Stimulated activated naive CD4-positive, alpha-beta T cell (primary cell): ENCODE measurements at regions not wholly inside any gene's neighbourhood (a gene's known extent, or its start where the extent isn't known, plus 50 kb on each side); places are given as distances from the start of the nearest gene placed in this dataset.

Source experiments
- DNase-seq, 6 experiments: peaks; one replicate each; lab custom pipeline; 2025; lab: John Stamatoyannopoulos, UW

DNA sequence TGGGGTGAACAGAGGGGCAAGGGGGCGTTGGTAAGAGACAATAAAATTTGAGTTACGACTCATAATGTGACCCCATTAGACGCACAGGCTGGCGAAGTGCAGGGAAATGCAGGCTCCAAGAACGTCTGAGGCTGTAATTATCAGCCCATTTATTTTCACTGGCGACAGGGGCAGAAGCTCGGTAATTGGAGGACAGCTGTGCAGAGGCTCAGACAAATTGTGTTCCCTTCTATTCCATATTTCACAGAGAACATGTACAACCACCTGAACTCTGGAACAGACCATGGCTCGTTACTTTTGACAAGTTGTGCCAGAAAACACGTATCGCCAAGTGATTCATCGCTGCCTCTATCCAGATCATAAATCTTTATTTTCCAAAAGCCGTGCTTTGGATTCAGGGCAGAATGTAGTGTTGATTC is 137.3 kb upstream of the FRMD4A start:
- no peak for DNase-seq

DNA sequence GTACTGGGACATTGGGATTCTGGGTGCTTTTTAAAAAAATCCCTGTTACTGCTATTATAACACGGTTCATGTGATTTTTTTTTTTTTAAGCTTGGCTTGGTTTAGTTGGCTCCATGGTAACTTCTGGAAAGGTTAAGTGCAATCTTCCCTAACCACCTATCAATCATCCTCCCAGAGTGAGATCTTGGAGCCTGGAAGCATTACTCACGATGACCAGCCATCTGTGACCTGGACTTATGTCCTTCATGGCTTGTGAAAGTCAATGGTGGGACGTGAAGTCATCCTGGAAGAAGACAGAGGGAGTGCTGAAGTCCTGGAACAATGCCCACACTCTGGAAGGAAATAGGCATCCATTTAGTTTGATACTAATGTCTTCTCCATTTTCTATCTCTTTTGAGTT is 135.5 kb upstream of the FRMD4A start:
- DNase-seq: no peak

DNA sequence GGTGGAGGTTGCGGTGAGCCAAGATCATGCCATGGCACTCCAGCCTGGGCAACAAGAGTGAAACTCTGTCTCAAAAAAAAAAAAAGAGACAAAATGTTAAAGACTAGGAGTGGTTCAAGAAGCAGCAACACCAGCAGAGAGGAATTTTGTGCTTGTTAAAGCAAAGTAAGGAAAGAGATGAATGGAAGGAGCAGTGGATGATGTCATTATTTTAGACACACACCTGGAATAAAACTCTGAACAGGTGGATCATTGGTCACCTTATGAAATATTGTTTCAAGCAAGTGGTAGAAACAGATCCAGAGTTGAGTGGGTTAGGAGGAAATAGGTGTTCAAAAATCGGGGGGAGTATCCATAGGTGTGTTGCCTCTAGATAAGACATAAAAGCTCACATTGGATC is 129.7 kb upstream of the FRMD4A start:
- DNase-seq: no peak

DNA sequence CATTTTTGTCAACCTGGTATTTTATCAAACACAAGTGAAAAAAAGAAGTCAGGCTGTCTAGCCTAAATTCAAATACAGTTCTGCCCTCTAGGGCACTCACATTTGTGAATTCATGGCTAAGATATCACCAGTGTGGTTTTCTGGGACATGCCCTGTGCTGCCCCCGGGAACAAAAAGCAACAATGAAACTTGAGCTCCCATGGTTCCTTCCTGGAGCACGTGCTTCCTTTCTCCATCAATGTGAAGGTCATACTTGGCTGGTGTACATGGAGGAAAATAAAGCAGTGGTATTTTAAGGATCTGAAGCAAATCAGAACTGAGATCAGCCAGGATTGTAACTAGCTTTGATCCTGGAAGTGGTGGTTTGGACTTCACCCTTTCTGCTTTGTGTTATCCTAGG is 128.9 kb upstream of the FRMD4A start:
- no peak for DNase-seq

DNA sequence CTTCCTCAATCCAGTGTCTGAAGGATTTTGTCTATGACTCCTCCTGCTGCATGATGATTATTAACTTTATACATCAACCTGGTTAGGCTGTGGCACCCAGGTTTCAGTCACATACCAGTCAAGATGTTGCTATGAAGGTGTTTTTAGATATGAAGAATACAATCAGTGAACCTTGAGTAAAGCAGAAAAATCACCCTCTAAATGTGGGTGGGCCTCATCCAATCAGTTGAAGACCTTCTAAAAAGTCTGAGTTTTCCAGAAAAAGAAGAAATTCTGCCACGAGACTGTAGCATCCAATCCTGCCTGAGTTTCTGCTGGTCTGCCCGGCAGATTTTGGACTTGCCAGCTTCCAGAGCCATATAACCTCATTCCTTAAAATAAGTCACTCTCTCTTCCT is 126.1 kb upstream of the FRMD4A start:
- DNase-seq: no peak

DNA sequence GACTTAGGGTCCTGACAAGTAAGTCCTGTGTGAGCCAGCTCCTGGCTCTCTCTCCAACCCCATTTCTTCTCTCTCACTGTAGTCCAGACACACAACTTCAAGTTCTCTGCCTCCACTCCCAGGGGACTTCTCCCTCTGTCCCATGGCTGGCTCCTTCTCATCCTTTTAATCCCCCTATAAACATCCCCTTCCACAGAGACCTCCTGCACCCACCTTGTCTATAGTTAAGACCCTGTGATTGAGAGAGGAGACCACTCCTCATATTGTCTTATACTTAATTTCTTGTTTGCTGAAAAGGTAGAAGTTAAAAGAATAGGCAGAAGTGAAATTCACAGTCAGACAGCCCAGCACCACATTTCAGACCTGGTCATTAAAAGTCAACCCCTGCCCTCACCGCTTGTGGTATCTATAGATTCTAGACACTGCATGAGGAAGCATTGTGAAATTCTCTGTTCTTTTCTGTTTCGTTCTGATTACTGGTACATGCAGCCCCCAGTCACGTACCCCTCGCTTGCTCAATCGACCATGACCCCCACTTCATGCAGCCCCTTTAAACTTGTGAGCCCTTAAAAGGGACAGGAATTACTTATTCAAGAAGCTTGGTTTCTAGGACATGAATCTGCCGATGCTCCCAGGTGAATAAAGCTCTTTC is 125.6 kb upstream of the FRMD4A start:
- DNase-seq: no peak

DNA sequence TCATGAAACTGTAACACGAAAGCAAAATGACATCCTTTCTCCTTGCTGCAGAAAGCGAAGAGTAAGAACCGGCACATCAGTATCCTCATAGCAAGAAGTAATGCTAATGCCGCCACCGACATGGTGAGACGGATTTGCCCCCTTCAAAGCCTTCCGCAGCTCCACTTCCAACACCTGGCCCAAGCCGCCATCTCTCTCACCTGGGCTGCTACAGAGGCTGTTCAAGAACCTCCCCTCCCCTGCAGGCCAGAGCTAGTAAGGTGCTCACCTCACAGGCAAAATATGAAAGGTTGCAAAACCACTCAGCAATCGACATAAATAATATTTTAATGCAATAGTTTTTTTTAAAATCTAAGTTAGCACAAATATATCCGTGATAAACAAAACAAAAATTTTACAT is 123.9 kb upstream of the FRMD4A start:
- DNase-seq: no peak

DNA sequence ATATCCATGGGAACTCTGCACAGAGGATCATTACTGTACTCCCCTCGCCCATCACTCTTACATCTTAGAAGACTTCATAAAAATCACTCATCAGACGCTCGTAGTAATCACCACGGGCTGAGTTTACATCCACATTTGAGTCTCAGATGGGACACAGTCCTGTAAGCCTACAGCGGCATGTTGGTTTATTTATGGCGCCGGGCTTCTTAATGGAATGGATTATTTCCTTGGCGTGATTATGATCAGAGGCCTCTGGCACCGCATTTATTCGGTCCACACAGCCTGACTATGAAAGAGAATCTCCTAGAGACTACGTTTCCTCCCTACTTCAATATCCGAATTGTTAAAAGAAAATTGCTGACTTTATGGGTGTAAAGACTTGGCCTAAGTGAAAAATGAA is 123.5 kb upstream of the FRMD4A start:
- no peak for DNase-seq

DNA sequence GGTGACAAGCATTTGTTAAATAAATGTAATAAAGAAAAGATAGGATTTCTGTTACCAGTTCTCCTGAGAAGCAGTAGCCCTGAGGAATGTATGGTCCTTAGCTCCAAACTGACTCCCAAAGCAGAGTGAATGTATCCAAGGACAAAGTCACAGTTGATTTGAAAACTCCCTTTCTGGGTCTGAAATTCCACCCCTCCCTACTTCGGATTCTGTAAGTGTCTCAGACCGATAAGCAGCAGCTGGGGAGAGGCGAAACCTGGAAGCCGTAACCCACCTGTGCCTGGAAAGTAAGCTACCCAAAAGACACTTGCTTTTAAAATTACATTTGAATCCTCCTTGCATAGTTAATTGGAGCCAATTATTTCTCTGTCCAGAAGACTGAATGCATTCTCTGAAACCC is 122.9 kb upstream of the FRMD4A start:
- DNase-seq: no peak

DNA sequence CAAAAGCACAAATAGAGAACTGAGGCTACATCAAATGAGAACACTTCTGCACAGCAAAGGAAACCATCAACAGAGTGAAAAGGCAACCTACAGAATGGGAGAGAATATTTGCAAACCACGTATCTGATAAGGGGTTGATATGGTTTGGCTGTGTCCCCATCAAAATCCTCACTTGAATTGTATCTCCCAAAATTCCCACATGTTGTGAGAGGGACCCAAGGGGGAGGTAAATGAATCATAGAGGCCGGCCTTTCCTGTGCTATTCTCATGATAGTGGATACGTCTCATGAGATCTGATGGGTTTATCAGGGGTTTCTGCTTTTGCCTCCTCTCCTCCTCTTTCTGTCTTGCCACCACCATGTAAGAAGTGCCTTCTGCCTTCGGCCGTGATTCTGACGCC is 120.6 kb upstream of the FRMD4A start:
- DNase-seq: no peak

DNA sequence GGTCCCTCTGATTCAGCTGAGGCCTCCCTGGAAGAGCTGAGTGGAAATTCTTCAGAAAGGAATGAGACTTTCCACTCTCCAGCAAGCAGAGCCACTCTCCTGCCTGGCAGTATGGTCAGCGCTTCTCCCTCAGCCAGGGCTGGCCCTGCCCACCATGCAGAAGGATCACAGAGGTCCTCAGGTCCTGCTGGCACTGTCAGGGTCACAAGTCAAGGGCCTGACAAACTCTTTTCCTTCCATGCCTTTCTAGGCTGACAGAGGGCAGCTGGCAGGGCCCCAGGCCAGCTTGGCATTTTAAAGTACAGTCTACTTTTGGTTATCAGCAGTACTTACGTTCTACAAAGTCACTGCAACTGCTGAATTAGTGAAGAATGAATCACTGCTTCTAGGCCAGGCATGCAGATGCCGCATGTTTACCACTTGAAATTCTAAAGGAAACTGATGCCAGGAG is 119.3 kb upstream of the FRMD4A start:
- no peak for DNase-seq

DNA sequence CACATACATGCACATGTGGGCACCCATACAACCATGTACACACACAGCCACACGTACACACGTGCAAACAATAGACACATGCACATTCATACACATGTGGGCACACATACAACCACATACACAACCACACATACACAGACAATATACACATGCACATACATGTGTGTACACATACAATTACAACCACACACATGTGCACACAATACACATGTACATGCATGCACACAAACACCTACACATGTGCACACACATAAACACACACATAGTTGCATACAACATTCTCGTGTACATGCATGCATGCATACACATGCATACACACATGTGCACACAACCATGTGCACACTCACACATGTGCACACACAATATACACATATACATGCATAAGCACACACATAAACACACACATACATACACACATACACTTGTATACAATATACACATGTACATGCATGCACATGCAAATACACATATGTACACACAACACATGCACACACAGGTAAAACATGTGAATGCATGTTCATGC is 118.6 kb upstream of the FRMD4A start:
- DNase-seq: no peak

DNA sequence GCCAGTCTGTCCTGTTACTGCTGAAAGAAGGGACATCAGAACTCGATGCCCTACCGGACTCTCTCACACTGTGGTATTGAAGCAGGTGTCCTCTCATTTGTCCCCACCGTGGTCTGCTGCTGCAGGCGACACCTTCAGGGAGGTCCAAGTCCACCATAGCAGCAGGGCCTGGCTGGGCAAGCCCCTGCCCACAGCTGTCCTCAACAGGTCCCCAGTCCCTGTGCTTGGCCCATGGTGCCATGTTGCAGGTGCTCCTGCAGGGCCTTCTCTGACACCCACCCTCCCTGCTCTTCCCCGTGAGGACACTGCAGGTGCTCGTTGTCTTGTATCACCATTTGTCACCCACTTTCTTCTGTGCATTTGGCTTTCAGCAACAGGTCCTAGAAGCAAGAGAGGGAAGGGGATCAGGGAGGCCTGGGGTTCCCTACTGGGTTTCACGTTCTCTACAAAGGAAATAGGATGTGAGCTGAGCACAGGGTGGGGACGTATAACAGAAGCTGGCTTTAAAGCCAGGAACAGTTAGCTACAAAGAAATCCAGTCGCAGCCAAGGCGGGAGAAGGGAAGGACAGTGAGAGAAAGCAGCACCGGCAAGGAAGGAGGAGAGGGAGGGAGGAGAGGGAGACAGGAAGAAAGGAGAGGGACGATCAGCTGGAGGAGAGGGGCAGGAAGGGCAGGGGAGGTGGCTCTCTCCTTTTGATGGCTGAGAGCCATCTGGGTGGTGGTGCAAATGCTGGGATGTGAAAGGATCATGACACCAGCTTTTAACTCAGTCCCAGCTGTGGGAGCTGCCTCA is 117.7 kb upstream of the FRMD4A start:
- DNase-seq: no peak

DNA sequence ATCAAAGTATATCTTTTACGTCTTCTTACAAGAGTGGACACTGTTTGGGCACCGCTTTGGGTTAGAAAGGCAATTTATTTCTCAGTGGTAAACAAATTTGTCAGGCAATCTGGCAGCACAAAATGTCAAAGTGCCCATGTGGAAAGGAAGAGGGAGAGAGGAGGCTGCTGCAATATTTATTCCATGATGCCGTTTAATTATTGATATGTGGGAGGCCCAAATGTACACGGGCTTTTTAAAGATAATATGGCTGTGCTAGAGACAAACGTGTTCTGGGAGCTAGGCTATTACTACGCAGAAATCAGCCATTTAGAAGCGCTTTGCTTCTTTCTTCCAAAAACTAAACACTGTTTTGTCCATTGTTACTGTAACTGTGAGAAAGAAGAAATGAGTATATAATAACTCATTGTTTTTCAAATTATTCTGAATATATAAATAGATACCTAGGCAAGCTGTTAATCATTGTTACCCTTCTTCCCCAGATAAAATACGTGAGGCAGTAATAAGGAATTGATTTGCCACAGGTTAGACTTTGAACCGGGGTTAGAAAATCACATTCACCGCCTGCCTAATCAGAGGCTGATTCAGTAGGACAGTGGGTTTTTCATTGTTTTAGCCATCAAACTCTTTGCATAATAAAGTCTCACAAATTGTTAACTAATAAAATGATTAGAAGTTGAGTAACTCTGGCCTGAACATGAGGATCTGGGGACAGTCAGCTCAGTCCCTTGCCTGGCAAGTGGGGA is 116.5 kb upstream of the FRMD4A start:
- no peak for DNase-seq

DNA sequence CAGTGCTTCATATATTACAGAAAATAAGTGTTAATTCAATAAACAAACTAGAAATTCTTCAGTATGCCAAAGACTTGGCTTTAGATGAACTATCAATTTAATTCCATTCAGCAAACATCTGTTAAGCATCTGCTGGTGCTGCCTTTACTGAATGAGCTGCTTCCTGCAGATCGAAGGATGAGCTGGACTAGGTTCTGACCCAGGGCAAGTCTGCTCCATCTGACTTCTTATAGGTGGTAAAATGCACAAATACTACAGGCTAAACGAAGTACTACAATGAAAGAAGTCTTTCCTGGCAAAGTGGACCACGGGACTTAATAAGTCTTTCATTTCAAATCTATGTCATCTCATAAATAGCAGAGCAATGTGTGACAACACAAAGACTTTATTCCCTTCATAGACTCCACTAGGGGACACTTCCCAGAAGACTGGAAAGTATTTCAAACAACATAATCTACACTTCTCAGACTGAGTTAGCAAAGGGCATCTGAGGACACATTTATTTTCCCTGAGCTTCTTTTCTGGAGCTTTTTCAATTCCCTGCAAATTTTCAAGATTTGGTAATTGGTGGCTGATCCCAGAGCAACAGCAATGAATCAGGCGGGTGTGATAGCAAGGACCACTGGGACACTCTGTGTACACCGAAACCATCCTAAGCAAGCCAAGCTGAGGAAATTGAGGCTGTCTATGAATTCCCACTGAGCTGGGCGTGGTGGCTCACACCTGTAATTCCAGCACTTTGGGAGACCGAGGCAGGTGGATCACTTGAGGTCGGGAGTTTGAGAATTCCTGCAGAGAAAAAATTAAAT is 108.9 kb upstream of the FRMD4A start:
- DNase-seq: no peak

DNA sequence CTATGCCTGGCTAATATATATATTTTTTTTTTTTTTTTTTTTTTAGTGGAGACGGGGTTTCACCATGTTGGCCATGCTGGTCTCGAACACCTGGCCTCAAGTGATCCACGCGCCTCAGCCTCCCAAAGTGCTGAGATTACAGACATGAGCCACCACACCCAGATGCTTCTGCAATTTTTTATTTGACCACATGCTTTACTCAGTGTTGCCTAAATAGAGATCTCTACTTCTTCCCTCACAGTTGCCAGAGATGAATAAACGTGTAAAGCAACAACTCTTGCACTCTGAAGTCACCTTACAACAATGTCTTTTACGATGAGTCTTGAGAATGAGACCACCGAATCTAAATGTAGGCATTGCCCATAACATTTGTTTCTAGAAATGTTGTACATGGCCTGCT is 107.9 kb upstream of the FRMD4A start:
- no peak for DNase-seq

DNA sequence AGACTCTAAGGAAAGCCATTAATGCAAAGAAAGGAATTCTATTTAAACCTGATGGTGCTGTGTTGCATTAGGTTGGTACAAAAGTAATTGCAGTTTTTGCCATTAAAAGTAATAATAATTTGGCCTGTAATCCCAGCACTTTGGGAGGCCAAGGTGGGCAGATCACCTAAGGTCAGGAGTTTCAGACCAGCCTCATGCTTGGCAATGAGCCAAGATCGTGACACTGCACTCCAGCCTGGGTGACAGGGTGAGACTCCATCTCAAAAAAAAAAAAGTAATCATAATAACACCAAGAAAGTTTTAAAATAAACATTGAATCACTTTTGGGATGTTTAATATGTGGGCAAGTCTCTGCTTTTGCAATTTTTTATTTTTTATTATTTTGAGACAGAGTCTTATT is 107.3 kb upstream of the FRMD4A start:
- DNase-seq: no peak

DNA sequence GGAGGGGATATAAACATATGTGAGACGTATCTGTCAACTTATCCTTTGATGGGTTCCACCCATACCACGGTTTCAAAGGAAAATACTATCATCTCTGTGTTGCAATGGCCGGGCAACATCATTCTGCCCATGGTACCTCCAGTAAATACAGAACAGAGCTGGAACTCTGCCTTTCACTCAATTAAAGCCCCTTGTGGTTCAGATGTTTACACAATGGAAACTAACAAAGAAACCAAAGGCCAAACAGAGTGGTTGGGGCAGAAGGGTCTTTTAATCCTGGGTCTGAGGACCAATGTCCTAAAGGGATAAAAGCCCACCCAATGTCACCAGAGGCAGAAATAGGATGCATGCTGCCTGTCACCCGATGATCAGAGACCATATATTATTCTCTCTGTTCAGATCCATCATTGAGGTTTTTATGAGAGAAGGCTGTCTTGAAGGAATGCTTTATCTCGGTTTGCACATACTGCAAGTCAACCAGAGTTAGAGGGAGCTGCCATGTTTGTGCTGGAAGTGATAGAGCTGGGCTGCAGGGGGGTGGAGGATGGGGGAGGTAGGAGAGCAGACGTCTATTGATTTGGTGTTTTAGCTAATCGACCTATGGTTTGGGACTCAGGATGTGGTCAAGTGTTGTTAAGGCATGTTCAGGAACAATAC is 105.4 kb upstream of the FRMD4A start:
- no peak for DNase-seq

DNA sequence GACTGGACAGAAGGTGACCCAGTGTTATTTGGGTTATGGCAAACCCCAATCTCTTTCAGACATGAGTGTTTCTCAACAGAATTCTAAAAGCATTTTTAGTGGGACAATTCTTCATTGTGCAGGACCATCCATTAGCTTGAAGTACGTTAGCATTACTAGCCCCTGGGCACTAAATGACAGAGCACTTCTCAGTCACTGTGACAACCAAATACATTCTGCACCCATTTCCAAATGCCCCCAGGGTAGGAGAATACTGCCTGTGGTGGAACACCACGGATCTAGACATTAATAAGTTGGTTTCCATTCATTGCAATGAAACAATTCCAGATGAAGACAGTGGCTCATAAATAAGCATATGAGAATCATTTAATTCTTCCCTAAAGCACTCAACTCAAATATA is 102.4 kb upstream of the FRMD4A start:
- DNase-seq: no peak

DNA sequence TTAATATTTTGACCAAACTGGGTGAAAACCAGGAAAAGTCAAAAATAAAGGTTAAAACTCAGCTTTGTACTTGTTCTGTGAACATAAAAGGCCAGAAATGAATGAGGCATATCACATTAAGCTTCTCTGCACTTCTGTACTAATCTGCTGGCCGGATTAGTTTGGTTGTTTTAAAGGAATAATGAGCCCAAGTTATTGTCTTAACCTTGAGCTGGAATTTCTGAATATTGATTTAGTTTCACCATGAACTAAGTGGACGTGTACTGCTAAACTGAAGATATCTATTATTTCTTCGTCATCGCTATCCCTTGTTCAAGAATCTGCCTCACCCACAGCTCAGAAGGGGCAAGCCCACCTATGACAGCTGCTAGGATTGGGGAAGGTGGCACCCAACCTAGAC is 101.1 kb upstream of the FRMD4A start:
- DNase-seq: no peak

DNA sequence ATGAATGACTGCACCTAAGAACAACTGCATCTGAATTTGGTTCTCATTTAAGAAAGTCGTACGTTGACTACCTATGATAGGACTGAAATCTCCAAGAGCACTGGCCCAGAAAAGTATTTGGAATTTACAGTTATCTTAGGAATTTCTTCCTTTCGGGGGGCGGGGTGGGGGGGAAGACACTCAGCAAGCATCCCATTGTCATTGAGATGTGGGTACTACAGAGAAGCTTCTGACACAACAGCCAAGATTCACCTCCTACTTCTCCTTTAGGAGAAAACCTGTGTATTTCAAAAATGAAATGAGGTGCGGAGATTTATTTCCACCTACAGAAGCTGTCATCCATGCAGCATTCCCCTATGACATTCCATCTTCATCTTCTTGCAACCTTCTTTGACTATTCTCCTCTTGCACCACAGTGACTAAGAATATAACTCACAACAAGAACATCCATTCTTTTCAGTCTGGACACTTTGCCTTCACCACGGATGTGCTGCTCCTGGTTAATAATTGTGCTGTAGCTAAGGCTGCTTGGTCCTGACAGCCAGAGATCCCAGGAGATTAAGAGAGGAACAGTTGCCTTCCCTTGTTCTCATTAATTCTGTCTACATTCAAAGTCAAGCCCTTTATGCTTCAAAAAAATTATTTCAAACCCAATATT is 98.4 kb upstream of the FRMD4A start:
- DNase-seq: no peak
